Activated T-cell treated with anti-CD3 and anti-CD28 coated beads, Interleukin-2, amount 50 U/mL, for 4 hours (primary cell): ENCODE measurements at regions not wholly inside any gene's neighbourhood (a gene's known extent, or its start where the extent isn't known, plus 50 kb on each side); places are given as distances from the start of the nearest gene placed in this dataset.

Source experiments
- ATAC-seq, 2 donors: fragments of 200-7000 bp; cut with Tn5 transposase; one replicate each; pipeline ENCODE4 v1.10.0; 2021
- DNase-seq: peaks from one replicate; pipeline ENCODE4 v3.0.0-alpha.2; 2020
- H3K27me3 Mint-ChIP-seq: one replicate; pipeline ENCODE4 v1.8.0; 2021; ENCODE audit warnings: low read depth, mixed read lengths
- H3K36me3 Mint-ChIP-seq: one replicate; pipeline ENCODE4 v1.8.0; 2022; ENCODE audit warnings: mixed read lengths; ENCODE audit not compliant: insufficient read depth
- H3K4me1 Mint-ChIP-seq: one replicate; pipeline ENCODE4 v1.8.0; 2021; ENCODE audit warnings: low read depth, mixed read lengths
- H3K4me3 Mint-ChIP-seq: one replicate; pipeline ENCODE4 v1.8.0; 2021; ENCODE audit warnings: mild to moderate bottlenecking, moderate library complexity, mixed read lengths
- H3K9me3 Mint-ChIP-seq: one replicate; pipeline ENCODE4 v1.8.0; 2021; ENCODE audit warnings: mixed read lengths

- peaks cover 33% of the 10 kb centered on the region for H3K9me3 Mint-ChIP-seq
- no peaks in the 10 kb centered on the region for H3K27me3 Mint-ChIP-seq
- no peaks in the 10 kb centered on the region for H3K36me3 Mint-ChIP-seq
- no peaks in the 10 kb centered on the region for H3K4me1 Mint-ChIP-seq
- DNase-seq (no peak), ATAC-seq (no peak)
- no peak overlapping the region for H3K4me3 Mint-ChIP-seq
Measured at GRCh38 chr7:16144361-16144760, 277.0 kb downstream of the CRPPA start.

GRCh38 chr7:16137944-16138343 lies 283.4 kb downstream of the CRPPA start:
- no peaks in the 10 kb centered on the region for H3K36me3 Mint-ChIP-seq

GRCh38 chr7:16136896-16137295 lies 284.4 kb downstream of the CRPPA start:
- no peak overlapping the region for H3K4me3 Mint-ChIP-seq
- no peaks in the 10 kb centered on the region for H3K4me1 Mint-ChIP-seq
- H3K9me3 Mint-ChIP-seq, result no peaks in the 10 kb centered on the region
- no peaks in the 10 kb centered on the region for H3K36me3 Mint-ChIP-seq
- DNase-seq (no peak), ATAC-seq (no peak)
- no peaks in the 10 kb centered on the region for H3K27me3 Mint-ChIP-seq

More at GRCh38 chr7:16137944-16138343, 283.4 kb downstream of the CRPPA start:
- ATAC-seq (no peak), DNase-seq (no peak)
- no peaks in the 10 kb centered on the region for H3K4me1 Mint-ChIP-seq
- no peaks in the 10 kb centered on the region for H3K9me3 Mint-ChIP-seq
- no peak overlapping the region for H3K4me3 Mint-ChIP-seq
- no peaks in the 10 kb centered on the region for H3K27me3 Mint-ChIP-seq

- no peak overlapping the region for H3K4me3 Mint-ChIP-seq
- no peak for DNase-seq
- ATAC-seq, result no peak
- no peaks in the 10 kb centered on the region for H3K9me3 Mint-ChIP-seq
- no peaks in the 10 kb centered on the region for H3K36me3 Mint-ChIP-seq
- no peaks in the 10 kb centered on the region for H3K4me1 Mint-ChIP-seq
- H3K27me3 Mint-ChIP-seq, result no peaks in the 10 kb centered on the region
Measured at GRCh38 chr7:16135658-16136057, 285.7 kb downstream of the CRPPA start.

- Mint-ChIP-seq H3K4me1 (no peaks in the 10 kb centered on the region), H3K27me3 (no peaks in the 10 kb centered on the region), H3K36me3 (no peaks in the 10 kb centered on the region), H3K4me3 (no peak overlapping the region), H3K9me3 (peaks cover 10% of the 10 kb centered on the region)
- no peak for ATAC-seq
- no peak for DNase-seq
Measured at GRCh38 chr7:16130111-16131110, 290.9 kb downstream of the CRPPA start.

GRCh38 chr7:16129431-16130110 lies 291.8 kb downstream of the CRPPA start:
- no peaks in the 10 kb centered on the region for H3K27me3 Mint-ChIP-seq
- ATAC-seq, result no peak
- H3K36me3 Mint-ChIP-seq, result no peaks in the 10 kb centered on the region
- no peak for DNase-seq
- H3K9me3 Mint-ChIP-seq, result peaks cover 10% of the 10 kb centered on the region
- H3K4me3 Mint-ChIP-seq, result no peak overlapping the region
- H3K4me1 Mint-ChIP-seq, result no peaks in the 10 kb centered on the region

GRCh38 chr7:16123117-16123770 lies 298.1 kb downstream of the CRPPA start:
- Mint-ChIP-seq H3K4me1 (no peaks in the 10 kb centered on the region), H3K36me3 (no peaks in the 10 kb centered on the region), H3K4me3 (no peak overlapping the region), H3K27me3 (no peaks in the 10 kb centered on the region), H3K9me3 (peaks cover 4% of the 10 kb centered on the region)
- ATAC-seq (no peak), DNase-seq (no peak)

- Mint-ChIP-seq H3K4me1 (no peaks in the 10 kb centered on the region), H3K36me3 (no peaks in the 10 kb centered on the region), H3K27me3 (no peaks in the 10 kb centered on the region), H3K4me3 (no peak overlapping the region), H3K9me3 (peaks cover 4% of the 10 kb centered on the region)
- DNase-seq (no peak), ATAC-seq (no peak)
Measured at GRCh38 chr7:16121876-16122390, 299.4 kb downstream of the CRPPA start.

- Mint-ChIP-seq H3K4me1 (no peaks in the 10 kb centered on the region), H3K9me3 (peaks cover 3% of the 10 kb centered on the region), H3K36me3 (no peaks in the 10 kb centered on the region), H3K27me3 (no peaks in the 10 kb centered on the region), H3K4me3 (no peak overlapping the region)
- ATAC-seq, result no peak
- DNase-seq, result no peak
Measured at GRCh38 chr7:16115374-16115773, 306.0 kb downstream of the CRPPA start.

GRCh38 chr7:16114633-16115032 lies 306.7 kb downstream of the CRPPA start:
- Mint-ChIP-seq H3K36me3 (no peaks in the 10 kb centered on the region), H3K27me3 (no peaks in the 10 kb centered on the region), H3K9me3 (peaks cover 5% of the 10 kb centered on the region), H3K4me3 (no peak overlapping the region), H3K4me1 (no peaks in the 10 kb centered on the region)
- DNase-seq, result no peak
- no peak for ATAC-seq

GRCh38 chr7:16114071-16114470 lies 307.3 kb downstream of the CRPPA start:
- no peaks in the 10 kb centered on the region for H3K27me3 Mint-ChIP-seq
- no peak overlapping the region for H3K4me3 Mint-ChIP-seq
- H3K9me3 Mint-ChIP-seq, result peaks cover 7% of the 10 kb centered on the region
- ATAC-seq (no peak), DNase-seq (no peak)
- H3K4me1 Mint-ChIP-seq, result no peaks in the 10 kb centered on the region
- no peaks in the 10 kb centered on the region for H3K36me3 Mint-ChIP-seq

- Mint-ChIP-seq H3K4me1 (no peaks in the 10 kb centered on the region), H3K4me3 (no peak overlapping the region), H3K9me3 (peaks cover 12% of the 10 kb centered on the region), H3K36me3 (no peaks in the 10 kb centered on the region), H3K27me3 (no peaks in the 10 kb centered on the region)
- DNase-seq, result no peak
- no peak for ATAC-seq
Measured at GRCh38 chr7:16113058-16113457, 308.3 kb downstream of the CRPPA start.

GRCh38 chr7:16106869-16107268 lies 314.5 kb downstream of the CRPPA start:
- H3K4me1 Mint-ChIP-seq, result no peaks in the 10 kb centered on the region
- no peaks in the 10 kb centered on the region for H3K27me3 Mint-ChIP-seq

GRCh38 chr7:16106300-16106699 lies 315.0 kb downstream of the CRPPA start:
- Mint-ChIP-seq H3K27me3 (no peaks in the 10 kb centered on the region), H3K36me3 (no peaks in the 10 kb centered on the region)

More at GRCh38 chr7:16106869-16107268, 314.5 kb downstream of the CRPPA start:
- Mint-ChIP-seq H3K4me3 (no peak overlapping the region), H3K36me3 (no peaks in the 10 kb centered on the region), H3K9me3 (peaks cover 39% of the 10 kb centered on the region)
- ATAC-seq (no peak), DNase-seq (no peak)

More at GRCh38 chr7:16106300-16106699, 315.0 kb downstream of the CRPPA start:
- Mint-ChIP-seq H3K4me1 (no peaks in the 10 kb centered on the region), H3K4me3 (no peak overlapping the region), H3K9me3 (peaks cover 39% of the 10 kb centered on the region)
- ATAC-seq (no peak), DNase-seq (no peak)
